Stimulated activated CD4-positive, alpha-beta T cell treated with anti-CD3 and anti-CD28 coated beads, Interleukin-2, amount 100 ng/mL, for 48 hours (primary cell): ENCODE measurements at regions not wholly inside any gene's neighbourhood (a gene's known extent, or its start where the extent isn't known, plus 50 kb on each side); places are given as distances from the start of the nearest gene placed in this dataset.
"Not testable (repeated sequence)": the region's sequence is repeated elsewhere in the genome, so short reads cannot be mapped to it uniquely, and the experiment has no call there.

Experiments used
- DNase-seq, 2 donors: peaks; one replicate each; pipeline ENCODE4 v3.0.0-alpha.2; 2020

DNA sequence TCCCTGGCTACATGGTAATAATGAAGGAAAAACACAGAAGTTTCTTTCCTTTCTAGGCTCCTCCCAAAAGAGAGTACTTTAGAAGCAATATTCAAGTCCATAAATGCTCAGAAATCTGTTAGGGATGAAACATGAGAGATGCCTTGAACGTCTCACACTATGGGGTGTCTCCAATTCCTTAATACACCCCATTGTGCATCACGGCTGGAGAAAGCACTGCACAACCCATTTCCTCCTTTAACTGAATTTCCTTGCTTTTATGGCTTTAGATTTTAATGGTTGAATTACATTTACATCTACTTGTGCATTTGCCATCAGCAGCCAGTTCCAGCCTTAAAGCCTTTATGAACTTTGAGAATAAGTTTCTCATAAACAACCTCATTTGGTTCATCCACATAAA is 498.9 kb upstream of the PTBP2 start:
- no peak for DNase-seq

- DNase-seq = not testable (repeated sequence)
Measured at GRCh38 chr1:96224229-96224628, 497.4 kb upstream of the PTBP2 start.

GRCh38 chr1:96233422-96233821 is 488.2 kb upstream of the PTBP2 start:
- no peak for DNase-seq

- no peak for DNase-seq
Measured at GRCh38 chr1:96234299-96234698, 487.3 kb upstream of the PTBP2 start.

GRCh38 chr1:96236156-96236739 is 485.3 kb upstream of the PTBP2 start:
- peak; percentile 1 to 11 for DNase-seq

DNA sequence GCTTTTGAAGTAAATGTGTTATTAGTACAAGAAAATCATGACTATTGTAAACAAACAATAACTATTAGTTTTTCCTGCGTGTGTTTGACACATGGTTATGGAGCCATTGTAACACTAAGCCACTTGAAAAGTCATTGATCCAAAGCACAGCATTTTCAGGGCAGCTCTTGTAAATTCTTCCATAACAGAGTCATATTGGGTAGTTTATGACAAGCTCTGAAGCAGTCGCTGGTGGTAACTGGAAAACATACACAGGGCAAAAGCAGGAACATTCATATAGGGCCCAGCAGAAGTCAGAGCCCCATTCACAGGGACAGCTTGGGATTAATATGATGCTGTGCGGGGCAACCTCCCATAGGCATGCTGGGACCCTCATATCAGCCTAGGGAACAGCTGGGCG is 483.2 kb upstream of the PTBP2 start:
- DNase-seq = no peak

GRCh38 chr1:96240438-96240837 is 481.1 kb upstream of the PTBP2 start:
- DNase-seq = no peak

DNA sequence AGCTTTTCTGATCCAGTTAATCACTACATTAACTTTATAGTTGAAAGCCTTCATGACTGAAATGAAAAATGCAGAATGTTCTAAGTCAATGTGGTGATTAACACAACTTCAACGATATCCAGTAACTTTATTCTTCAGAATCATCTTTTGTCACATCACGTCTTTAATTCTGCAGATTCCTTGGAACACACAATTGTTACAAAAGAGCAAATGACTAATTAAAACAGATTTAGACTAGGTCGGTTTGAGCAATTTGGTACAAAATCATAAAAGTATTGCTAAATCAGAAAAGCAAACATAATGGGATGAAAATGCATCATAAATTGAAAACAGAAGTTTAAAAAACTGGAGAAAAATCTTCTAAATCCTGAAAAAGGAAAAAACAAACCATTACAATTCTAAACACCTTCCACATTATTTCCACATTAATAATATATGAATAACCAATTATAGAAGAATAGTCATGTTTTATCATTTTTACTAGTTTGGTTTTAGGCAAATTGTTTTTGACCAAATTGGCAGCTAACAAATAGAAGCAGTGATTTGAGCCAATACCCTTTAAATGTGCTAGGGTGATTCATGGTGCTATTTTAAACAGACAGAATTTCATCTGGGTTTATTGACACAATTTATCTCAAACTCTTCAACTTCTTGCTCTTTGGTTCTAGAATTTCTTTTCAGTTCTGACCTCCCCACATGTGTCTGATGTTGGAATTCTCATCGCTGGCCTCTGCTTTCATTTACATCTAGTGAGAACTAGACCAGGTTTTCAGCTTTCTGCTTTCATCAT is 468.1 kb upstream of the PTBP2 start:
- no peak for DNase-seq

DNA sequence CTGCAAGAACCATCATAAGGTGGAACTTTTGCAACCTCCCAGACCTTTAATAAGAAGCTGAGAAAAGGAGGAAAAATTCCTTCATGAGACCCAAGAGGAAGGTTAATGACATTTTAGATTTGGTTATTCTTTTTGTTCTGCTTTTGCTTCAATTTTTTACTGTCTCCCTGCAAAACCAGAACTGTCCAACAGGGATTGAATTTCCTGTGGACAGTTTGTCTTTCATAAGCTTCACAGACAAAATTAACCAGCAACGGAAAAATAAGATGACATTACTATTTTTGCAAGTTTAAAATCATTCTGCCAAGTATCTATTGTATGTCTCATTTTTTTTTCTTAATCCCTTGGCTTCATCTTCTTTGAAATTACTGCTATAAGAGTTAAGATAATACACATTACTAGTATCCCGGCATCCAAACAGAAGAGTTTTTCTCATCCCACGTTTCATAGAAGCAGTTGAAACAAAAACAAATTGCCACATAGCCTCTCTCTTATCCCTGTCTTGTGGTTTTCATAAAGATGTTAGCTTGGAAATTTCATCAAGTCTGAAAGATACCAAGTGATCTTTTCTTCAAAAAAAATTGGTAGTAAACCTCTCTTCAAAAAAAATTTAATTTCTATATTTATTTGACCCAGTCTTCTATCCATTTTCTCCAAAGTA is 465.3 kb upstream of the PTBP2 start:
- no peak for DNase-seq

DNA sequence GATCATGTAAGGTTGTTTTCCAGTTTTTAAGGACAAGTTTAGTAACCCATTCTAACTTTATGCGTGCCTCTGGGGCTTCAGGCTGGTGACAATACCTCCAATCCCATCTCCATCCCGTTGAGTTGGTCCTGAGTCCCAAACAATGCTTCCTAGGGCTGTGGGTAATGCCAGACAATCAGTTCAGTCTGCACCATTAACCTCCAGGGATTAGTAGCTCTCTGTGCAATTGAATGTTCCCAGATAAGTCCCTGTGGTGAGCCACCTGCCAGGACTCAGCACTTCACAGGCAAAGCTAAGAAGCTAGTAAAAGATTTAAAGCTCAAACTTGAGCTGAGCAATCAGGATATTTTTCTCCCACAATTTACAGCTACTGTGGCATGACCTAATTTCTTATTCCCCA is 462.2 kb upstream of the PTBP2 start:
- DNase-seq = no peak

GRCh38 chr1:96281491-96281890 is 440.1 kb upstream of the PTBP2 start:
- DNase-seq = no peak

DNA sequence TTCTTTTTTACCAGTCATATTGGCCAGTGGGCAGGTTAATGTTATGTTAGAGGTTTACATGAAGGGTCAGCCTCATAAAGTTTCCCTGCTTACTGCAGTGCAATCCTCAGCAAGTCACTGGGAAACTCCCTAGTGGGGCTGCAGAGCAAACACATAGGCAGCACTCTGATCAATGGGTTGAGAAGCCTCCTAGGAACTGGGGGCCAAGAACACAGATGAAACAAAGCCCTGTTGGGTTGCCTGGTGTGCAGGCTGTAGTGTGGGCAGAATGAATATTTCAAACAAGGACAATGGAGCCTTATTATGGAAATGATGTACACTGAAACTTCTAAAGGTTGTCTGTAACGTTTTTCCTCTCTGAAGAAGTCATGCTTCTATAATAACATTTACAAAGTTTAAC is 431.6 kb upstream of the PTBP2 start:
- no peak for DNase-seq

DNA sequence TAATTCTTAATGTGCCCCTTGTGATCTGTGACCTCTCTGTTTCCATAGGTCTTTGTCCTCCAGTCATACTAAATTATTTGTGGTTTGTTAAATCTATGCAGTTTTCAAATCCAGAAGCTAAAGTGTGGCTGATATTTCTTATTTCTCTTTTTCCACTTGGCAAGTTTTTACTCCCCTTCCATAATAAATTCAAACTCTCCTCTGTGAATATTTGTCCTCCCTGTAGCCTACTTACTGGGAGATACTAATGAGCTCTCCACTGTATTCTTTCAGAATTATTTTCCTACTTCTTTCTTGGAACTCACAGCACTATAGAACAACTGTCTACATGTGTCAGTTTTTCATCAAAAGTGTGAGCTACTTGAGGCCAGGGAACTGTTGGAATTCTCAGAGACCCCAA is 430.8 kb upstream of the PTBP2 start:
- no peak for DNase-seq

GRCh38 chr1:96291468-96291867 is 430.1 kb upstream of the PTBP2 start:
- no peak for DNase-seq

GRCh38 chr1:96292141-96292540 is 429.4 kb upstream of the PTBP2 start:
- DNase-seq = no peak

DNA sequence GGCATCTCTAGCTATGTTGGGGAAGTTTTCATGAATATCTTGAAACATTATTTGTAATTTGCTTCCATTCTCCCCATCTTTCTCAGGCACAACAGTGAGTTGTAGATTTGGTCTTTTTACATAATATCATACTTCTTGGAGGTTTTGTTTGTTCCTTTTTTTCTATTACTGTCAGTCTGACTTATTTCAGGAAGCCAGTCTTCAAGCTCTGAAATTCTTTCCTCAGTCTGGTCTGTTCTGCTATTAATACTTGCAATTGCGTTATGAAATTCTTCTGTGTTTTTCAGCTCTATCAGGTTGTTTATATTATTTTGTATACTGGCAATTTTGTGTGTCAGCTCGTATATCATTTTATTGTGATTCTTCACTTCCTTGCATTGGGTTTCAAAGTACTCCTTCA is 424.6 kb upstream of the PTBP2 start:
- DNase-seq = no peak

DNA sequence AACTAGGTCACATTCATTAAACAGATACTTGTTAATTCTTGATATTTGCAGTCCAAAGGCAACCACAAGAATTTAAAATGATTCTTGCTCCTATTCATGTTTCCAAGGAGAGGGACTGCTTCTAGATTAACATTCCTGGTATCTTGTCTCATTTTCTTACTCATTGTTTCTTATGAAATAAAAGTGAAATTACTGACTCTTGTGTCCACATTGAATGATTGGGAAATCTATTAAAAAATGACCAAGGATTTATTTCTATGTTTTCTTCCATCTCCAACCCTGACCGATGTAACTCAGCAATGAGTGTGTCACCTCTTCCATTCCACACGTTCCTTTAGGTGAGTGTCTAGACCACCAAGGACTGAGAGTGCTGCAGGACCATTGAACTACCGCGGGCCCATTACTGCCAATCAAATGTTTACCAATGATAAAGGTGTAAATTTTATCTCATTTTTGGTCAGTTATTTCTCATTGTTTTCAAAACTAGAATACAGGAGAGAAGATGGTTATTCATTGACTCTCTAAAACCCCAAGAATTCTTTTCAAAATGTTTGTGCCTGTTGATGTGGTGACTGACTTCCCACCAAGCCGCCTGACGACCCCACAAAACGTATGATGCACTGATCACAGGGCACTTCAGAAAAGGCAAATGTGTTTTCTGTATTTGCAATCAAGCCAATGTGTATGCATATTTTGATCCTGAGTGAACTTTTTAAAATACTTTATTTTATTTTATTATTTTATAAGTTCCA is 414.6 kb upstream of the PTBP2 start:
- DNase-seq = no peak

- no peak for DNase-seq
Measured at GRCh38 chr1:96308314-96308713, 413.3 kb upstream of the PTBP2 start.

DNA sequence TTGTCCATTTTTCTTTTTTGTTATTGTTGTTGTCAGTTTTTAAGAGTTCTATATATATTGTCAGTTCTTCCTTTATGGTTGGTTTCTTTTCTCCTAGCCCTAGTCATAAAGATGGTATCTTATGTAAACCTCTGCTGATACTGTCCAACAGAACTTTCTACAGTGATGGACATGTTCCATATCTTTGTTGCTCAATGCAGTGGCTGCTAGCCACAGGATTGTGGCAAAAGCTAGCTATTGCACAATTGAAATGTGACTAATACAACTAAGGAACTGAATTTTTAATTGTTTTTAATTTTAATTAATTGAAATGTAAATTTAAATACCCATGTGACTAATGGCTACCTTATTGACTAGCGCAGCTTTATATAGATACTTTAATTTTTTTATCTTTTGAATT is 411.8 kb upstream of the PTBP2 start:
- no peak for DNase-seq

GRCh38 chr1:96313216-96313615 is 408.4 kb upstream of the PTBP2 start:
- no peak for DNase-seq

GRCh38 chr1:96329121-96329520 is 392.5 kb upstream of the PTBP2 start:
- no peak for DNase-seq

DNA sequence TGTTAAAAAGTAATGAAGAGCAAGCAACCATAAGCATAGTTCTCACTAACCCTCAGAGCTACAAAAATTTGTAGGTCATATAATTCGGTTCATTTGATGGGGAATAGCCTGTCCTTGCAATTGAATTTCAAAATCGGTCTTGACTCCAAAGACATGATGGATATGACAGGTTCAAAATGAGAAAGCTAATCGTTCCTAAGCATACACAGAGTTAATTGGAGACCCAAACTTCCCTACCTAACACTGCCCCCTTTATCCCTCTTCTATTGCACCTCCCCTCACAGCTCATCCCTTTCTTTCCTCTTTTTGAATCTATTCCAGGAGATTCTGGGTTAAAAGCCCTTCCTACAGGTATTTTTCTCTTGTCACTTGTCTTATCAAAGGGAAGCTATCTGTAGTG is 390.0 kb upstream of the PTBP2 start:
- DNase-seq = no peak

DNA sequence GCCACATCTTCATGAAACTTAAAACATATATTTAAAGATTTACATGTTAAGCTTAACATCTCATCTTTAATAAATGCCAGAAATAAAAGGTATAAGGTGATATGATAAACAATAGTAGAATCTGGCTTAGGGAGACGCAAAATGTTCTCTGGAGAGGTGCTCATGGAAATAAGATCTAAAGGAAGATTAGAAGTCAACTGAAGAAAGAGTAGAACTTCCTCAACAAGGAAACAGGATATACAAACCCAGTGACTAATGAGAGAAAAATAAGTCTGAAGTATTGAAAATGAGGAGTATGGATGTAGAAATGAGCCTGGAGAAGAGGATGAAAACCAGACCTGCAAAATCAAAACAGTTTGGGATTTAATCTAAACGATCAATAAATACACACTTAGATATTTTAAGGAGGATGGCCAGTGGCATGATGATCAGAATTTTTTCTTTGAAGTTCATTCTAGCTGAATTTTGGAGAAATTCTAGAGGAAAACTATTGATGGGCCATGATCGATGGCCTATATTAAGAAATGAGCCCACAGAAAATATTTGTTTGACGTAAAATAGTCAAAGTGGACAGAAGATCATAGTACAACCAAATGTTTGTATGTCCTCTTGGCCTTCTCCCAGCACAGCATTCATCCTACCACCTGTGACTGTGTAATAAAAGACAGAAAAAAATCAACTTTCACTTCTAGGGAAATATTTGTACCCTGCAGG is 387.9 kb upstream of the PTBP2 start:
- DNase-seq = no peak
